HG02840 (cell line): ENCODE measurements at regions not wholly inside any gene's neighbourhood (a gene's known extent, or its start where the extent isn't known, plus 50 kb on each side); places are given as distances from the start of the nearest gene placed in this dataset.

ENCODE experiments used
- ATAC-seq: cut with Tn5 transposase; IDR thresholded peaks from one replicate; pipeline ENCODE4 v1.9.1; 2021; ENCODE audit warnings: mild to moderate bottlenecking, moderate library complexity, moderate number of reproducible peaks; ENCODE audit not compliant: unreplicated experiment, low FRiP score

DNA sequence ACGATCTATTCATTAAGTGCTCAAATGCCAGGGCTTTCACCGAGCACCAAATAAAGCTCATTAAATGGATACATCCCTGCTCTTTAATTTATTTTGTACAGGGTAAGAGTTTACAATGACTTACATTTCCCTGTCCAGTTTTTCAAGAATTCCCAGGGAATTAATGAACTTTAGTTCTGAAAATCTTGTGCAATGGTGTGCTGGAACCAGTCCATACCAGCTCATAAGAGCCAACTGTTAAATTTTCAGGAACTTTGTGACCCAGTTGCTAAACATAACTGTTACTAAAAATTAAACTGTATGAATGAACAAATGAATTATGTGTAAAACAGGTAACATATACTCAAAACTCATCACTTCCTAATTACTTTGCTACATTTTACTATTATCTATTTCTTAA lies 191.7 kb upstream of the RASGEF1B start:
- no peak for ATAC-seq

DNA sequence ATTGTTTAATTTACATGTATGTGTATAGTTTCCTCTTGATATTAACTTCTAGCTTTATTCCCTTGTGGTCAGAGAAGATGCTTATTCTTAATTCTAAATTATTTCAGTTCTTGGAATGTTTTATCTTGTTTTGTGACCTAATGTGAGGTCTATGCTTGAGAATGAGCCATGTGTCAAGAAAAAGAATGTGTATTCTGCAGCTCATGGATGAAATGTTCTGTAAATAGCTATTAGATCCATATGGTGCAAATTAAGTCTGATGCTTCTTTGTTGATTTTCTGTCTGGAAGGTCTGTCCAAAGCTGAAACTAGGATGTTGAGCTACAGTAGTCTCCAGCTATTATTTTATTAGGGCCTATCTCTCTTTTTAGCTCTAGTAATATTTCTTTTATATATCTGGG lies 187.3 kb upstream of the RASGEF1B start:
- ATAC-seq: no peak

- ATAC-seq: no peak
Measured at GRCh38 chr4:81652069-81652478, 180.4 kb upstream of the RASGEF1B start.

- no peak for ATAC-seq
Measured at GRCh38 chr4:81651243-81651899, 179.7 kb upstream of the RASGEF1B start.

DNA sequence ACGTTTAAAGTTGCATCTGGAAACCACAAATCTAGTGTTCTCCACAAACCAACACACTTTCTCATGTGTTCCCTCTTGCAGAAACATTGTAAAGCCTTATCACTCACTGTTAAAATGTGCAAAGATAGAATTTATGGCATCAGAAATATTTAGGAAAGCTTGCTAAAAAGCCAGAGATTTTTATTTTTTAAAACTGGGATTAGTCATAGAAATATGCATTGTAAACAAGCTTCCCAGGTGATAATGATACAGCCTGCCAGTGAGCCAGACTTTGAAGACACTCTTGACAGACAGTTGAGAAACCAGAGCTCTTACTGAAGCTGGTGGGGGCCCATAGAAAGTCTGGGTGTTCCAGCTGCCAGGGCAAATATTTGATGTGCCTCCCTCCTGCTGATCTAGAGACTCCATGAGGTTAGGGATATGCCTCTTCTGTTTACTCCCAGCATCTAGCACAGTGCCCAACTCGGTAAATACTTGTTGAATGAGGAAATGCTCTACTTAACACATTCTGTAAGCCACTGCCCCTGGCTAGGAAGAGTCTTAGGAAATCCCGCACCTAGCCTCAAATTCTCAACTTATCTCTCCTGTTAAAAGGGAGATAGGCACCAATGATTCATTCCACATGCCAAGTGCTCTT lies 179.0 kb upstream of the RASGEF1B start:
- no peak for ATAC-seq

- ATAC-seq: peak; percentile 90
Measured at GRCh38 chr4:81648576-81649275, 177.0 kb upstream of the RASGEF1B start.

- ATAC-seq: no peak
Measured at GRCh38 chr4:81647388-81647787, 175.7 kb upstream of the RASGEF1B start.

- ATAC-seq: no peak
Measured at GRCh38 chr4:81642543-81642942, 170.8 kb upstream of the RASGEF1B start.

DNA sequence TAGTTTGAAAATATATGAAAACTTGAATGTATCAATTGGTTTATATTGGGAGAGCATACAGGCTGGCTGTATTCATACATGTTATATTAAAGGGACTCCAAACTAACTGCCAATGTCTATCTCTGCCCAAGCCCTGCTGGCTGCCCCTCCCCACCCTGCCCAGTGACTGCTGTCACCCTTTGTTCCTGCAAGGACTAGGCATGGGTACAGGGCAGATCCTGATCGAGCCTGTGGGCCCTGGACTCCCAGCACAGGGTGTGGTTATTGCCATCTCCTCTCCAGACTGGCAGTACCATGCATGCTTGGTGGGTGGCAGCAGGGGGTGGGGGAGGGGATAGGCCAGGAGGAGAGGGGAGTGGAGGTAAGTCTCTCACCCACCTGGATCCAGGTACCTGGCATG lies 167.5 kb upstream of the RASGEF1B start:
- ATAC-seq: no peak

- no peak for ATAC-seq
Measured at GRCh38 chr4:81638698-81639097, 167.0 kb upstream of the RASGEF1B start.

DNA sequence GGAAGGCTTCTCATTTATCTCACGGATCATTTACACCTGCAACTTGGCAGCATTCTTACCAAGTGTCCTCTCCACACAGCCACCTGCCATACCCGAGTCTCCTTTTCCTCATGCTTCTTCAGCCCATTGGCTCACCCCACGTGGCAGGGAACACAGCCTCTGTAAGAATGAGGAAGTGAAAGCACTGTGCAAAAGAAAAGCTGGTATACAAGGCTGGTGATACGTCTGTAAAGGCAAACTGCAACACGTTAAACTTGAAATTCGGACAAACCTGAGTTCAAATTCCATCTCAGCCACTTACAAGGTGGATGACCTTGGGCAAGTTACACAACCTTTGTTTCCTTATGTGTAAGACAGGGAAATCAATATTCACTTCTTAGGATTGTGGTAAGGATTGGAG lies 164.0 kb upstream of the RASGEF1B start:
- ATAC-seq: no peak

DNA sequence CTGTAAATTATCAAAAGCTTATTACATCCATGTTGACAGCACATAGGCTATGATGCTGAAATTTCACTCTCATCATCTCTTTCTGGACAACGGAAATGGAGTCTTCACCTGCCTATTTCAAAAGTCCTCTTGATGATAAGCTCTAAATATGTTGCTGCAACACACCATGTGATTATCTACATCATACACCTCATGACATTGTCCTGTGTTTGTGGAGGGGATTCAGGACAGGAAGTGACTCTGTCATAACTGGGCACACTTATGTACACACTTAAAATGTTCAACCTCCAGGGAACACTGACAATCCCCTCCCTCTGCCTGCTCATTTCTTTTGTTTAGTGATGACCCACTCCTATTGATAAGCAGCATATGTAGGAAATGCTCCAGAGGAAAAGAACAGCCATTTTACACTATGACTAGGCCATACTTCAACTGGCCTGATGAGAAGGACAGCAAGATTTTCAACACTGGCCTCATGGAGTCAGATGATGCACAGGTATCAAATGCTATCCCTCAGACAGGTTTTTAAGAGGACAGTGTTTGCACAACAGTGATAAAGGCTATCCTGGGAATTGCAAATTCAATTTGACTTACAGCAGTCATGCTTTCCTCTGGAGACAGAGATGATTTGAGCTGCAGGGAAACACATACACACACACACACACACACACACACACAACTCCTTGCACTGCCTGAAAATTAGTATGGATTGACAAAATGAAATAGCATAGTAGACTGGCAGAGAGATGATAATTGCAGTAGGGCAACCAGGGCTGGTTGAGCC lies 163.3 kb upstream of the RASGEF1B start:
- ATAC-seq: no peak

DNA sequence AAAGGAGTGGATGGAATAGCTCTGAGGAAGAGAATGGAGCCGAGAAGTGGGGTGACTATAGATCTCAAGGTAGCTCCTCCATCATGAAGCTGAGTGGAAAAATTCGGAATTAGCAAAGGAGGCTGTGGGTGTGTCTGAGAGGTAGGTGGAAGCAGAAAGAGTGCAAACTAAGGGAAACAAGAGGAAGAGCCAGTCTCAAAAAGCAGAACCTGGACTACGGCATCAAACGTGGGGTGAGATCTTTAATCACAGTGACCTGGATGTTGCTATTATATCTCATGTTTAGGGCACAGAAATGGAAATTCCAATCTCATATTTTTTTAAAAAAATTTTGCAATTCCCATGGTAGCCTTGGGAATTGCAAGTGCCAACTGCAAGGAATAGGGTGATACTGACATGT lies 162.5 kb upstream of the RASGEF1B start:
- ATAC-seq: no peak

GRCh38 chr4:81632581-81633299 lies 161.0 kb upstream of the RASGEF1B start:
- ATAC-seq: no peak

DNA sequence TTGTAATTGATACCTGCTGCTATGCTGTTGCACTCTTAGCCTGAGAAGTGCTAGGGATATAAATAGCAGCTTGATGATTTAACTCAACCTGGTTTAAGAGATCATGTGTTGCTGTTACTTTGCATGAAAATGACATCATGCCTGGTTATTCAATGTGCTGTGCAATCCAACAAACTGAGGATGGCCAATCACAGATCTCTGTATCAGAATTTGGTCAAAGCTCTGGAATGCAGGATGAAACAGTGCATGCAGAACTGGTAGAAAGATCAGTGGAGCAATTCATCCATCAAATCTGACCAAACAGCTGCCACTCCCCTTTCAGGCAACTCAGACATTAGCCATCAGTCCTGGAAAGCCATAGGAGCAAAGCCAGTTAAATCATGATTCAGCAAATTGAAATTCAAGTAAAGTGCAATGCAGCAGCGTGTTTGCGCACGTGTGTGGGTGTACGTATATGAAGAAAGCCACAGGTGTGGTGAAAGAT lies 160.3 kb upstream of the RASGEF1B start:
- ATAC-seq: peak; percentile 52

DNA sequence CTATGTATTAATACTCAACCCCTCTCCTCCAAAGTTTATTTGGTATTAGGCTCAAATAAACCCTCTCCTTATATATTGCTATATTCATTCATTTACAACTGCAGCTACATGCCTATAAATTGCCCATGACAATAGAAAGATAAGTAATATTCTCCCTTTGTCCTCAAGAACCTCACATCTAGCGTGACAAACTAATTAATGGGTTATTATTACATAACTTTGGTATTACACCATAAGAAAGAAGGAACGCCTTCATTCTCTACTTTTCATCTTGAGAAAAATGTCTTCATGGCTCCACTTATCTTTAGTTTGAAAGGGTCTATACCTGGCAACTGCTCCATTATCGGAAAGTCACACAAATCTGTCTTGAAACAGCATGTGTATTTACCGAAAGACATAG lies 157.7 kb upstream of the RASGEF1B start:
- no peak for ATAC-seq

GRCh38 chr4:81628489-81628888 lies 156.8 kb upstream of the RASGEF1B start:
- ATAC-seq: no peak

GRCh38 chr4:81627590-81627989 lies 155.9 kb upstream of the RASGEF1B start:
- no peak for ATAC-seq

DNA sequence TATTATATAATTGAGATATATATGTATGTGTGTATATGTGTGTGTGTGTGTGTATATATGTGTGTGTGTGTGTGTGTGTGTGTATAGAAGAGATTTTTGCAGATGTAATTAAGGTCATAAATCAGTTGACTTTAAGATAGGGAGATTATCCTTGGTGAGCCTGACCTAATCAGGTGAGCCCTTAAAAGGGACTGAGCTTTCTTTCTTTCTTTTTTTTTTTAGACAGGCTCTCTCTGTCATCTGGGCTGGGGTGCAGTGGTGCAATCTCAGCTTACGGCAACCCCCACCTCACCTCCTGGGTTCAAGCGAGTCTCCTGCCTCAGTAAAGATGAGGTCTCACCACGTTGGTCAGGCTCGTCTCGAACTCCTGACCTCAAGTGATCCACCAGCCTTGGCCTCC lies 155.1 kb upstream of the RASGEF1B start:
- ATAC-seq: no peak
